ENCODE measurements at regions not wholly inside any gene's neighbourhood (a gene's known extent, or its start where the extent isn't known, plus 50 kb on each side); places are given as distances from the start of the nearest gene placed in this dataset.

- TF ChIP-seq CTCF (IDR thresholded peaks at IDR 0.05) (no peak), POLR2A (IDR thresholded peaks at IDR 0.05) (no peak)
Measured at GRCh38 chr15:81968691-81969090, 77.1 kb downstream of the MEX3B start.
